Astrocyte (in vitro differentiated cells and primary cell): ENCODE measurements at regions not wholly inside any gene's neighbourhood (a gene's known extent, or its start where the extent isn't known, plus 50 kb on each side); places are given as distances from the start of the nearest gene placed in this dataset.
"Not testable (repeated sequence)": the region's sequence is repeated elsewhere in the genome, so short reads cannot be mapped to it uniquely, and the experiment has no call there.

Experiments used
- EZH2 ChIP-seq: IDR thresholded peaks from 2 replicates; pipeline ENCODE4 v1.6.1; 2012; ENCODE audit warnings: mild to moderate bottlenecking, low read length, inconsistent platforms; ENCODE audit not compliant: insufficient read depth
- TF ChIP-seq, protein P1 (sequence below): IDR thresholded peaks from 2 replicates; pipeline ENCODE4 v1.5.1; 2011; ENCODE audit warnings: low read depth, mild to moderate bottlenecking, inconsistent platforms, low read length, moderate library complexity; ENCODE audit not compliant: insufficient read depth

DNA sequence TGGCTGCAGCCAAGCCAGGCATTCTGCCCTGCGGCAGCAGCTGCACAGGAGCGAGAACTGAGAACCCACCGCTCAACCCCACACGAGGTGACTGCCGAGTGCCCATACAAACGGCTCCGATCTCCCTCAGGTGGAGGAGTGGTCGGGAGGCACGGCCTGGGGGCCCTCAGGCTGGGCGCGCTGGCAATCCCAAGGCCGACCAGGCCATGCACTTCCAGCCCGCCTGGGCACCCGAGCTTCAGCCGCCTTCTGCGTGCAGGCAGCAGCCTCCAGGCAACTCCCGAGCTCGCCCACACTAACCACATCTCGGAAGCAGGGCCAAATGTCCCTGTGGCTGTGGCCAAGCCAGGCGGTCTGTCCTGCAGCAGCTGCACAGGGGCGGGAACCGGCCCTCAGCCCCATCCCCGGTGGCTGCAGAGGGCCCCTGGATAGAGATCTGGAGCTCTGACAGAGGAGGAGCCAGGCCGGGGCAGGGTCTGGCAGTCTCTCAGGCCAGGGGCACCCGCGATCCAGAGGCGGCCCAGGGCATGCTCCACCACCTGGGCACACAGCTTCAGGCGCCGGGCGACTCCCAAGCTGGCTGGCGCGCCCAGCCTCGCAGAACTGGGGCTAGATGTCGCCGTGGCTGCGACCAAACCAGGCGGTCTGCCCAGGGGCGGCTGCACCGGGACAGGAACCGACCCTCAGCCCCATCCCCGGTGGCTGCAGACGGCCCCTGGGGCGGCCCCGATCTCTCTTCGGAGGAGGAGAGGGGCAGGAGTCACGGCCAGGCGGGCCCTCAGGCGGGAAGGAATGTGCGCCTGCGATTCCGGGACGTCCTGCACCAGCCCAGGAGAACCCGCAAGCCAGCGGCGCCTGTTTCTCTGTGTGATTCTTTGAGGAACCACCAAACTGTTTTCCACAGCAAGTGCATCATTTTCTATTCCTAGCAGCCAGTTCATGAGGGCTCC lies 538.0 kb downstream of the CWH43 start:
- TF ChIP-seq, protein P1, sequence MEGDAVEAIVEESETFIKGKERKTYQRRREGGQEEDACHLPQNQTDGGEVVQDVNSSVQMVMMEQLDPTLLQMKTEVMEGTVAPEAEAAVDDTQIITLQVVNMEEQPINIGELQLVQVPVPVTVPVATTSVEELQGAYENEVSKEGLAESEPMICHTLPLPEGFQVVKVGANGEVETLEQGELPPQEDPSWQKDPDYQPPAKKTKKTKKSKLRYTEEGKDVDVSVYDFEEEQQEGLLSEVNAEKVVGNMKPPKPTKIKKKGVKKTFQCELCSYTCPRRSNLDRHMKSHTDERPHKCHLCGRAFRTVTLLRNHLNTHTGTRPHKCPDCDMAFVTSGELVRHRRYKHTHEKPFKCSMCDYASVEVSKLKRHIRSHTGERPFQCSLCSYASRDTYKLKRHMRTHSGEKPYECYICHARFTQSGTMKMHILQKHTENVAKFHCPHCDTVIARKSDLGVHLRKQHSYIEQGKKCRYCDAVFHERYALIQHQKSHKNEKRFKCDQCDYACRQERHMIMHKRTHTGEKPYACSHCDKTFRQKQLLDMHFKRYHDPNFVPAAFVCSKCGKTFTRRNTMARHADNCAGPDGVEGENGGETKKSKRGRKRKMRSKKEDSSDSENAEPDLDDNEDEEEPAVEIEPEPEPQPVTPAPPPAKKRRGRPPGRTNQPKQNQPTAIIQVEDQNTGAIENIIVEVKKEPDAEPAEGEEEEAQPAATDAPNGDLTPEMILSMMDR, result not testable (repeated sequence)
- TF ChIP-seq EZH2, result not testable (repeated sequence)
